ENCODE measurements at regions not wholly inside any gene's neighbourhood (a gene's known extent, or its start where the extent isn't known, plus 50 kb on each side); places are given as distances from the start of the nearest gene placed in this dataset.

- WGBS (ENCODE audit: insufficient coverage, low coverage, missing lambda C conversion rate), result 1% methylated on average over 7 of the region's 7 CpGs
- Histone ChIP-seq H3K36me3 (ENCODE audit: control insufficient read depth, insufficient read depth, low read length) (no peaks in the 10 kb centered on the region), H2AFZ (ENCODE audit: low read depth, low read length) (no peak overlapping the region), H3K4me3 (no peak overlapping the region), H3K79me2 (ENCODE audit: control insufficient read depth, insufficient read depth, low read length) (no peaks in the 10 kb centered on the region), H3K27me3 (ENCODE audit: control insufficient read depth in 2 of 2, insufficient read depth in 2 of 2, low read length in 2 of 2) (peaks cover 0 to 21% of the 10 kb centered on the region in 2 experiments; a peak in 3 of 5 replicates), H3K9ac (ENCODE audit: insufficient read depth in 1 of 2, low read depth in 2 of 2, low read length in 2 of 2) (no peak overlapping the region), H3K9me3 (replicated peaks; ENCODE audit: control insufficient read depth, insufficient read depth, low read depth, low read length) (no peaks in the 10 kb centered on the region), H3K4me1 (replicated peaks in 1 of 2; ENCODE audit: control insufficient read depth in 2 of 2, insufficient read depth in 2 of 2, low read length in 2 of 2) (no peaks in the 10 kb centered on the region), H3K4me2 (ENCODE audit: insufficient read depth, low read length) (no peak overlapping the region), H3K27ac (ENCODE audit: extremely low read depth, low read depth, low read length) (no peak overlapping the region), H4K20me1 (replicated peaks; ENCODE audit: control insufficient read depth, insufficient read depth, low read length) (no peaks in the 10 kb centered on the region), H3K9me1 (ENCODE audit: control insufficient read depth, insufficient read depth, low read length) (no peaks in the 10 kb centered on the region)
- DNase-seq (ENCODE audit: extremely low read depth in 1 of 4, low spot score in 3 of 4), result no peak
- ChIA-PET POLR2A (no interaction called here), CTCF (ENCODE audit: low intra/inter-chr PET ratio) (no interaction called here)
- no TSS peak for BruUV-seq (replicated peaks)
- no peak for TF ChIP-seq TAL1 (IDR thresholded peaks at IDR 0.05)
- TF ChIP-seq REST (IDR thresholded peaks at IDR 0.05; ENCODE audit: borderline replicate concordance), result peak; percentile 34; the same call in 1 of the 2 replicates
- no peak for TF ChIP-seq REST (CRISPR knock-in tag; IDR thresholded peaks at IDR 0.05; ENCODE audit: low read depth)
- TF ChIP-seq CEBPG (CRISPR knock-in tag; IDR thresholded peaks at IDR 0.05), result no peak
- TF ChIP-seq CEBPG (tag; conservative IDR thresholded peaks at IDR 0.05 in 1 of 2, IDR thresholded peaks at IDR 0.05 in 1 of 2), result 0 out of 4 replicates have a peak, but pooled peaks of 1 of the 2 experiments have one; percentile 21
- no peak for TF ChIP-seq SMAD4 (CRISPR knock-in tag; conservative IDR thresholded peaks at IDR 0.05)
- no peak for TF ChIP-seq FOSL1 (tag; conservative IDR thresholded peaks at IDR 0.05)
- TF ChIP-seq ATF3 (IDR thresholded peaks at IDR 0.05), result 0 out of 2 replicates have a peak, but pooled peaks have one; percentile 16
- TF ChIP-seq ATF3 (CRISPR knock-in tag; conservative IDR thresholded peaks at IDR 0.05), result no peak
- TF ChIP-seq ZBTB9 (CRISPR knock-in tag; IDR thresholded peaks at IDR 0.05), result no peak
- in situ Hi-C loops (cut with MboI) (no loop called here), intact Hi-C loops (cut with micrococcal nuclease) (no loop called here)
- ATAC-seq, result no peak
- FAIRE-seq, result no peak
Observed at GRCh38 chr3:150094150-150094933, 123.6 kb upstream of the PFN2 start.
